HFFc6 (cell line): ENCODE measurements at regions not wholly inside any gene's neighbourhood (a gene's known extent, or its start where the extent isn't known, plus 50 kb on each side); places are given as distances from the start of the nearest gene placed in this dataset.
"Not testable (repeated sequence)": the region's sequence is repeated elsewhere in the genome, so short reads cannot be mapped to it uniquely, and the experiment has no call there.

Experiments
- DNase-seq: peaks from one replicate; pipeline ENCODE4 v3.0.0-alpha.2; 2018
- H3K27ac Mint-ChIP-seq: 2 replicates; pipeline ENCODE4 v1.8.0; 2020; ENCODE audit warnings: mild to moderate bottlenecking, mixed read lengths
- H3K27me3 Mint-ChIP-seq: 2 replicates; pipeline ENCODE4 v1.8.0; 2021; ENCODE audit warnings: mild to moderate bottlenecking, moderate library complexity, mixed read lengths; ENCODE audit not compliant: insufficient read depth
- H3K36me3 Mint-ChIP-seq: 2 replicates; pipeline ENCODE4 v1.8.0; 2021; ENCODE audit warnings: low read depth, mixed read lengths
- H3K4me1 Mint-ChIP-seq: 2 replicates; pipeline ENCODE4 v1.8.0; 2020; ENCODE audit warnings: low read depth, mixed read lengths
- H3K4me3 Mint-ChIP-seq: 2 replicates; pipeline ENCODE4 v1.8.0; 2020; ENCODE audit warnings: mild to moderate bottlenecking, moderate library complexity, mixed read lengths
- H3K9me3 Mint-ChIP-seq: 2 replicates; pipeline ENCODE4 v1.8.0; 2020; ENCODE audit warnings: mild to moderate bottlenecking, mixed read lengths
- CTCF ChIP-seq: fragments of 200-600 bp; sonication (generic); IDR thresholded peaks from 2 replicates; pipeline ENCODE4 v1.5.0; 2021; ENCODE audit warnings: antibody characterized with exemption, mild to moderate bottlenecking

GRCh38 chr7:409339-410281 is 110.0 kb downstream of the PDGFA start:
- Mint-ChIP-seq H3K27ac (no peak overlapping the region), H3K36me3 (no peaks in the 10 kb centered on the region), H3K4me3 (no peak overlapping the region), H3K4me1 (no peaks in the 10 kb centered on the region), H3K9me3 (peaks cover 10% of the 10 kb centered on the region), H3K27me3 (peaks cover 35% of the 10 kb centered on the region)
- no peak for DNase-seq
- TF ChIP-seq CTCF: no peak

- peaks cover 10% of the 10 kb centered on the region for H3K9me3 Mint-ChIP-seq
- H3K36me3 Mint-ChIP-seq: no peaks in the 10 kb centered on the region
- no peak for TF ChIP-seq CTCF
- H3K4me3 Mint-ChIP-seq: no peak overlapping the region
- no peak for DNase-seq
- H3K27ac Mint-ChIP-seq: no peak overlapping the region
- H3K27me3 Mint-ChIP-seq: peaks cover 29% of the 10 kb centered on the region
- H3K4me1 Mint-ChIP-seq: no peaks in the 10 kb centered on the region
These were observed 109.2 kb downstream of the PDGFA start for GRCh38 chr7:410395-410910.

GRCh38 chr7:411116-411515 is 108.5 kb downstream of the PDGFA start:
- not testable (repeated sequence) for H3K4me3 Mint-ChIP-seq, DNase-seq, H3K9me3 Mint-ChIP-seq, H3K4me1 Mint-ChIP-seq, H3K27ac Mint-ChIP-seq, H3K36me3 Mint-ChIP-seq
- H3K27me3 Mint-ChIP-seq: peaks cover 25% of the 10 kb centered on the region

- Mint-ChIP-seq H3K27me3 (peaks cover 18% of the 10 kb centered on the region), H3K4me3 (no peak overlapping the region), H3K27ac (no peak overlapping the region), H3K4me1 (no peaks in the 10 kb centered on the region), H3K9me3 (peaks cover 10% of the 10 kb centered on the region), H3K36me3 (no peaks in the 10 kb centered on the region)
- DNase-seq: no peak
- TF ChIP-seq CTCF: no peak
These were observed 107.9 kb downstream of the PDGFA start for GRCh38 chr7:411677-412312.

- no peak for TF ChIP-seq CTCF
- Mint-ChIP-seq H3K27ac (no peak overlapping the region), H3K9me3 (peaks cover 12% of the 10 kb centered on the region)
These were observed 107.3 kb downstream of the PDGFA start for GRCh38 chr7:412313-412710.

More at GRCh38 chr7:412313-412710, 107.3 kb downstream of the PDGFA start:
- Mint-ChIP-seq H3K27me3 (peaks cover 13% of the 10 kb centered on the region), H3K4me3 (no peak overlapping the region), H3K36me3 (no peaks in the 10 kb centered on the region), H3K4me1 (no peaks in the 10 kb centered on the region)
- no peak for DNase-seq
